Smooth muscle cell (in vitro differentiated cells): ENCODE measurements at regions not wholly inside any gene's neighbourhood (a gene's known extent, or its start where the extent isn't known, plus 50 kb on each side); places are given as distances from the start of the nearest gene placed in this dataset.

Source experiments
- DNase-seq: peaks from one replicate; lab custom pipeline; 2025; ENCODE audit not compliant: unreplicated experiment; lab: John Stamatoyannopoulos, UW
- H2AFZ ChIP-seq: fragments of 200-600 bp; sonication (generic); 2 replicates; pipeline ENCODE4 v1.6.0; 2016; ENCODE audit warnings: antibody characterized with exemption, low read depth, mild to moderate bottlenecking
- H3F3A ChIP-seq: fragments of 200-600 bp; sonication (generic); 2 replicates; pipeline ENCODE4 v1.6.0; 2017; ENCODE audit warnings: antibody characterized with exemption, low read depth
- H3K27ac ChIP-seq: fragments of 200-600 bp; sonication (generic); 2 replicates; pipeline ENCODE4 v1.5.1; 2016; ENCODE audit warnings: low read depth, mild to moderate bottlenecking
- H3K27me3 ChIP-seq: fragments of 200-600 bp; sonication (generic); 2 replicates; pipeline ENCODE4 v1.6.1; 2016; ENCODE audit warnings: low read depth, mild to moderate bottlenecking
- H3K36me3 ChIP-seq: fragments of 200-600 bp; sonication (generic); 2 replicates; pipeline ENCODE4 v1.5.1; 2016; ENCODE audit warnings: low read depth
- H3K4me1 ChIP-seq: fragments of 200-600 bp; sonication (generic); 2 replicates; pipeline ENCODE4 v1.5.1; 2016; ENCODE audit warnings: low read depth
- H3K4me2 ChIP-seq: fragments of 200-600 bp; sonication (generic); 2 replicates; pipeline ENCODE4 v1.6.0; 2016; ENCODE audit warnings: mild to moderate bottlenecking
- H3K4me3 ChIP-seq: fragments of 200-600 bp; sonication (generic); 2 replicates; pipeline ENCODE4 v1.5.1; 2016; ENCODE audit warnings: mild to moderate bottlenecking
- H3K79me2 ChIP-seq: fragments of 200-600 bp; sonication (generic); 2 replicates; pipeline ENCODE4 v1.6.0; 2016; ENCODE audit warnings: low read depth, mild to moderate bottlenecking
- H3K9ac ChIP-seq: fragments of 200-600 bp; sonication (generic); 2 replicates; pipeline ENCODE4 v1.6.0; 2016; ENCODE audit warnings: low read depth
- H3K9me3 ChIP-seq: fragments of 200-600 bp; sonication (generic); replicated peaks from 2 replicates; pipeline ENCODE4 v1.5.1; 2016; ENCODE audit warnings: low read depth
- H4K20me1 ChIP-seq: fragments of 200-600 bp; sonication (generic); 2 replicates; pipeline ENCODE4 v1.6.0; 2016; ENCODE audit warnings: low read depth
- CTCF ChIP-seq: fragments of 200-600 bp; sonication (generic); IDR thresholded peaks from 2 replicates; pipeline ENCODE4 v1.5.1; 2017; ENCODE audit warnings: borderline replicate concordance, mild to moderate bottlenecking, antibody characterized with exemption; ENCODE audit not compliant: insufficient read depth, poor library complexity, severe bottlenecking
- WGBS: methylation state at CpG from one replicate; pipeline ENCODE4 v1.1.7; 2016; ENCODE audit warnings: low lambda C conversion rate; 5-methylcytosine and 5-hydroxymethylcytosine counted together

GRCh38 chr12:115095073-115095748 lies 411.2 kb upstream of the TBX3 start:
- Histone ChIP-seq H3K4me3 (no peak overlapping the region), H3K9me3 (no peaks in the 10 kb centered on the region), H3K9ac (no peak overlapping the region), H2AFZ (no peak overlapping the region), H3K4me2 (no peak overlapping the region), H3F3A (no peaks in the 10 kb centered on the region), H3K36me3 (no peaks in the 10 kb centered on the region), H3K79me2 (no peaks in the 10 kb centered on the region), H3K4me1 (no peaks in the 10 kb centered on the region), H4K20me1 (no peaks in the 10 kb centered on the region), H3K27ac (no peak overlapping the region), H3K27me3 (no peaks in the 10 kb centered on the region)
- no peak for DNase-seq
- TF ChIP-seq CTCF = no peak
- 92% methylated on average over 10 of the region's 10 CpGs for WGBS

GRCh38 chr12:115094163-115094816 lies 410.3 kb upstream of the TBX3 start:
- no peak overlapping the region for H3K9ac ChIP-seq
- no peak overlapping the region for H3K4me3 ChIP-seq
- no peaks in the 10 kb centered on the region for H3K36me3 ChIP-seq
- no peaks in the 10 kb centered on the region for H3F3A ChIP-seq
- H4K20me1 ChIP-seq = no peaks in the 10 kb centered on the region
- H3K79me2 ChIP-seq = no peaks in the 10 kb centered on the region
- WGBS = 94% methylated on average over 9 of the region's 9 CpGs
- no peaks in the 10 kb centered on the region for H3K27me3 ChIP-seq
- TF ChIP-seq CTCF = no peak
- H3K9me3 ChIP-seq = no peaks in the 10 kb centered on the region
- H3K4me1 ChIP-seq = no peaks in the 10 kb centered on the region
- no peak overlapping the region for H3K27ac ChIP-seq
- no peak for DNase-seq
- no peak overlapping the region for H3K4me2 ChIP-seq
- H2AFZ ChIP-seq = no peak overlapping the region

GRCh38 chr12:115093261-115093660 lies 409.3 kb upstream of the TBX3 start:
- H3K27ac ChIP-seq = no peak overlapping the region
- DNase-seq = no peak
- no peak overlapping the region for H3K9ac ChIP-seq
- no peaks in the 10 kb centered on the region for H3K79me2 ChIP-seq
- H3K4me3 ChIP-seq = no peak overlapping the region
- WGBS = 100% methylated on average over 1 of the region's 1 CpG
- no peaks in the 10 kb centered on the region for H4K20me1 ChIP-seq
- H3K27me3 ChIP-seq = no peaks in the 10 kb centered on the region
- H3K9me3 ChIP-seq = no peaks in the 10 kb centered on the region
- H3F3A ChIP-seq = no peaks in the 10 kb centered on the region
- no peak overlapping the region for H3K4me2 ChIP-seq
- no peak overlapping the region for H2AFZ ChIP-seq
- no peaks in the 10 kb centered on the region for H3K4me1 ChIP-seq
- no peak for TF ChIP-seq CTCF
- H3K36me3 ChIP-seq = no peaks in the 10 kb centered on the region

- TF ChIP-seq CTCF = no peak
- Histone ChIP-seq H2AFZ (no peak overlapping the region), H3F3A (no peaks in the 10 kb centered on the region), H3K4me2 (no peak overlapping the region), H3K4me3 (no peak overlapping the region), H3K36me3 (no peaks in the 10 kb centered on the region), H3K27ac (no peak overlapping the region), H3K9ac (no peak overlapping the region), H3K79me2 (no peaks in the 10 kb centered on the region), H3K4me1 (no peaks in the 10 kb centered on the region), H4K20me1 (no peaks in the 10 kb centered on the region), H3K9me3 (no peaks in the 10 kb centered on the region), H3K27me3 (no peaks in the 10 kb centered on the region)
- WGBS = 72% methylated on average over 4 of the region's 4 CpGs
- DNase-seq = no peak
Measured at GRCh38 chr12:115090783-115091182, 406.8 kb upstream of the TBX3 start.
